ENCODE measurements at regions not wholly inside any gene's neighbourhood (a gene's known extent, or its start where the extent isn't known, plus 50 kb on each side); places are given as distances from the start of the nearest gene placed in this dataset.
A peak's percentile ranks its signal among the peaks of the same experiment; 100 is the strongest.

DNA sequence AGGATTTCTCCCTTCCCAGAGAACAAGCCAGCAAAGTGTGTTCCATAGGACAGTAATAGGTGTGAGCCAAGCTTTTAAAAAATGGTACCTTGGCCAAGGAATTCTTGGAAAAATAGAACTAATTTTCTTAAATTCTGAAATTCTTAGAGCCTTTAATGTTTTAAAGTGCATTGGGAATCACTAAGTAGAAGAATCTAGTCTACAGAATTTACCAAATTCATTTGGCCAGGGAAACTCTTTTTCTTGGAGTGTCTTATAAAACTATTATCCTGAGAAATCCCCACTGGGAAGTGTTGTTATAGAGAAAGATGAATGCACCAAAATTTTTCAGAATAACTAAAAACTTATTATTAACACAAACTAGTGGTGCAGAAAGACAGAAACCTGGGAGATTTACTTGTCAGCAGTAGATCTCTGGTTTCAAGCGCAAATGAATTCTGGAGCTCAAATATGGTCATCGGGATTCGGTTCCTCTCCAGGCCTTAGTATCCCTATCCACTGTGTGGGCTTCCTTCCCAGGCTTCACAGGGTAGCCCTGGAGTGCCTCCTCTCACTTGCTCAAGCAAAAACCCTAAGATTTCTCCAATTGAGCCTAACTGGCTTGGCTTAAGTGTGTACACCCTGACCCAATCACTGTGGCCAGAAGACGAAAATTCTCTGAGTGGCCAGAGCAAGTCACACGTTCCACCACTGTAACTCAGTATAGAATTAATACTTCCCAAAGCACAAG, 217.8 kb downstream of the CHD9NB start:
- no peak for TF ChIP-seq CTCF (conservative IDR thresholded peaks at IDR 0.05)
- H3K36me3 Mint-ChIP-seq (ENCODE audit: low read depth) = no peaks in the 10 kb centered on the region
- peak overlapping the region; percentile 35 for H3K27ac Mint-ChIP-seq (ENCODE audit: unreplicated experiment)
- H3K9me3 Mint-ChIP-seq = no peaks in the 10 kb centered on the region
- no peak overlapping the region for H3K4me3 Mint-ChIP-seq
- DNase-seq (ENCODE audit: low read depth, low spot score) = no peak
- no peaks in the 10 kb centered on the region for H3K27me3 Mint-ChIP-seq (ENCODE audit: low read depth)
- no peaks in the 10 kb centered on the region for H3K4me1 Mint-ChIP-seq

DNA sequence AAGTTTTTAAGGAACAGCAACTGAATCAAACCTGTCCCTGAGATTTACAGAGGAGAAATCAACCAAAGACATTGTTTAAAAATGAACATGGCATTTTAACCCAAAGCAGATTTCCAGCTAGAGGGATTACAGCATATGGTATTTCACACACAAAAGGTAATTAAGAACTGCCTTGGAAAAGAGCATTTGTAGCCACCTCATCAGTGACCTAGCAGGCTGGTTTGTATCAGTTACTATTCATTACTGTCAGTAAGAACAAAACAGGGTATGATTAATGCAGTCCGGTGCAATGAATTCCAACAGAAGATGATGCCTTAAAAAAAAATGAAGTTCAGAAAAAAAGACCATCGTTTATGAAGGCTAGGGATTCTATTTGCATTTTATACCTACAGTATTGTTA, 219.9 kb downstream of the CHD9NB start:
- Mint-ChIP-seq H3K4me1 (peaks cover 1% of the 10 kb centered on the region), H3K27me3 (ENCODE audit: low read depth) (no peaks in the 10 kb centered on the region), H3K27ac (ENCODE audit: unreplicated experiment) (no peak overlapping the region), H3K9me3 (peaks cover under 1% of the 10 kb centered on the region), H3K36me3 (ENCODE audit: low read depth) (no peaks in the 10 kb centered on the region), H3K4me3 (no peak overlapping the region)
- no peak for DNase-seq (ENCODE audit: low read depth, low spot score)
- TF ChIP-seq CTCF (conservative IDR thresholded peaks at IDR 0.05) = no peak

GRCh38 chr16:52827456-52827855, 225.2 kb downstream of the CHD9NB start:
- no peak for TF ChIP-seq CTCF (conservative IDR thresholded peaks at IDR 0.05)
- peaks cover 4% of the 10 kb centered on the region for H3K9me3 Mint-ChIP-seq
- peaks cover 12% of the 10 kb centered on the region for H3K4me1 Mint-ChIP-seq
- DNase-seq (ENCODE audit: low read depth, low spot score) = no peak
- no peak overlapping the region for H3K4me3 Mint-ChIP-seq
- H3K27me3 Mint-ChIP-seq (ENCODE audit: low read depth) = no peaks in the 10 kb centered on the region
- H3K27ac Mint-ChIP-seq (ENCODE audit: unreplicated experiment) = peak overlapping the region; percentile 94
- H3K36me3 Mint-ChIP-seq (ENCODE audit: low read depth) = no peaks in the 10 kb centered on the region

- H3K4me3 Mint-ChIP-seq = no peak overlapping the region
- peak overlapping the region; percentile 0 for H3K27ac Mint-ChIP-seq (ENCODE audit: unreplicated experiment)
- peaks cover 4% of the 10 kb centered on the region for H3K9me3 Mint-ChIP-seq
- H3K27me3 Mint-ChIP-seq (ENCODE audit: low read depth) = no peaks in the 10 kb centered on the region
- TF ChIP-seq CTCF (conservative IDR thresholded peaks at IDR 0.05) = no peak
- DNase-seq (ENCODE audit: low read depth, low spot score) = no peak
- no peaks in the 10 kb centered on the region for H3K36me3 Mint-ChIP-seq (ENCODE audit: low read depth)
- H3K4me1 Mint-ChIP-seq = peaks cover 12% of the 10 kb centered on the region
Observed at GRCh38 chr16:52825892-52826291, 226.8 kb downstream of the CHD9NB start.

DNA sequence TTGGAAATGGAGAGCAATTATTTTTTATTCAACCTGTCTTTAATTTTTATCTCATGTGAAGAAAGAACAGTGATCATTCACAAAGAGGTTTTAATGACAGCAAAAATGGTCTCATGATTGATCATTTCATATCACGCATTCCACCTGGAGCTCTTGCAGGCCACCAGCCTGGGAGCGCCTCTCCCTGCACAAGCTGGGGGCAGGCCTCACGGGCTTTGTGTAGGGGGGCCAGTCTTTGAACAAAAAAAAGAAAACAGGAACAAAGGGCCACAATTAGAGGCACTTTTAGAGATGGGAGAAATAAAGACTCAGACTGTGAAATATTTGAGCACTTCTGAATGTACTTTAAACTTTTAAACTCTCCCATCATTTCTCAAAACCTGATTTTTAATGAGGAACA, 232.9 kb downstream of the CHD9NB start:
- peaks cover under 1% of the 10 kb centered on the region for H3K9me3 Mint-ChIP-seq
- no peak for TF ChIP-seq CTCF (conservative IDR thresholded peaks at IDR 0.05)
- H3K4me1 Mint-ChIP-seq = peaks cover 38% of the 10 kb centered on the region
- H3K27ac Mint-ChIP-seq (ENCODE audit: unreplicated experiment) = peak overlapping the region; percentile 84
- H3K27me3 Mint-ChIP-seq (ENCODE audit: low read depth) = no peaks in the 10 kb centered on the region
- no peak overlapping the region for H3K4me3 Mint-ChIP-seq
- DNase-seq (ENCODE audit: low read depth, low spot score) = no peak
- H3K36me3 Mint-ChIP-seq (ENCODE audit: low read depth) = no peaks in the 10 kb centered on the region
